ENCODE measurements at regions not wholly inside any gene's neighbourhood (a gene's known extent, or its start where the extent isn't known, plus 50 kb on each side); places are given as distances from the start of the nearest gene placed in this dataset.
"Not testable (repeated sequence)": the region's sequence is repeated elsewhere in the genome, so short reads cannot be mapped to it uniquely, and the experiment has no call there.

DNA sequence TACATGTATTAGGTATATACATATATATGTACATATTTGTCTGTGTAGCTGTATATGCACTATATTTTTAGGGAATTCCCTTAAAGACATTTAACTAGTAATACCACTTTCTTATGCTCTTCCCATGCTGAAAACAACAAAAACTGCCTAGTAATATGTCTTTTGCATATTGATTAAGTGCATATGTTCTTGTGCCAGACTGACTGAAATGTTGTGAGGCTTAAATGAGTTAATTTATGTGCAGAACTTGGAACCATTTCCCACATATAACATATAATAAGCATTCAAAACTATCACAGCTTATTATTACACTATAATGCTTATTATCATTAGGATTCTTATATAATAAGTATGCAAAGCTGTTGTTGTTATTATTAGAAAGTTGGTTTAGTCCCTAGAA, 318.0 kb upstream of the KCNMB2 start:
- H3K27ac ChIP-seq (ENCODE audit: extremely low read length, insufficient read depth, low read length), result no peak overlapping the region
- no peaks in the 10 kb centered on the region for H3K9me3 ChIP-seq (ENCODE audit: low read length)
- intact Hi-C loops (cut with micrococcal nuclease; ENCODE audit: unreplicated experiment) (no loop called here), in situ Hi-C loops (cut with HindIII; ENCODE audit: extremely low pct_ligation_motif_present, low pct_unique_long_range_greater_than_20kb) (no loop called here)
- ATAC-seq (no peak), DNase-seq (ENCODE audit: low spot score) (no peak), FAIRE-seq (no peak)
- CTCF ChIA-PET (ENCODE audit: low intra/inter-chr PET ratio, low total read pairs), result no interaction called here
- H4K20me1 ChIP-seq (ENCODE audit: insufficient read depth, low read length), result no peaks in the 10 kb centered on the region
- POLR2A ChIA-PET, result no interaction called here
- no peaks in the 10 kb centered on the region for H3K36me3 ChIP-seq (replicated peaks in 1 of 2; ENCODE audit: control insufficient read depth in 1 of 2, insufficient read depth in 2 of 2, low read length in 2 of 2)
- H2AFZ ChIP-seq (ENCODE audit: low read length), result no peak overlapping the region
- no peak overlapping the region for H3K4me2 ChIP-seq (ENCODE audit: low read depth, low read length)
- TF ChIP-seq TOE1 (CRISPR knock-in tag; IDR thresholded peaks at IDR 0.05), result no peak
- TF ChIP-seq, protein P1, sequence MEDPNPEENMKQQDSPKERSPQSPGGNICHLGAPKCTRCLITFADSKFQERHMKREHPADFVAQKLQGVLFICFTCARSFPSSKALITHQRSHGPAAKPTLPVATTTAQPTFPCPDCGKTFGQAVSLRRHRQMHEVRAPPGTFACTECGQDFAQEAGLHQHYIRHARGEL (CRISPR knock-in tag; IDR thresholded peaks at IDR 0.05), result no peak
- TF ChIP-seq, protein P2, sequence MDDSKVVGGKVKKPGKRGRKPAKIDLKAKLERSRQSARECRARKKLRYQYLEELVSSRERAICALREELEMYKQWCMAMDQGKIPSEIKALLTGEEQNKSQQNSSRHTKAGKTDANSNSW (CRISPR knock-in tag; IDR thresholded peaks at IDR 0.05; ENCODE audit: borderline replicate concordance), result no peak
- TF ChIP-seq HIVEP1 (CRISPR knock-in tag; IDR thresholded peaks at IDR 0.05), result no peak
- TF ChIP-seq, protein P3, sequence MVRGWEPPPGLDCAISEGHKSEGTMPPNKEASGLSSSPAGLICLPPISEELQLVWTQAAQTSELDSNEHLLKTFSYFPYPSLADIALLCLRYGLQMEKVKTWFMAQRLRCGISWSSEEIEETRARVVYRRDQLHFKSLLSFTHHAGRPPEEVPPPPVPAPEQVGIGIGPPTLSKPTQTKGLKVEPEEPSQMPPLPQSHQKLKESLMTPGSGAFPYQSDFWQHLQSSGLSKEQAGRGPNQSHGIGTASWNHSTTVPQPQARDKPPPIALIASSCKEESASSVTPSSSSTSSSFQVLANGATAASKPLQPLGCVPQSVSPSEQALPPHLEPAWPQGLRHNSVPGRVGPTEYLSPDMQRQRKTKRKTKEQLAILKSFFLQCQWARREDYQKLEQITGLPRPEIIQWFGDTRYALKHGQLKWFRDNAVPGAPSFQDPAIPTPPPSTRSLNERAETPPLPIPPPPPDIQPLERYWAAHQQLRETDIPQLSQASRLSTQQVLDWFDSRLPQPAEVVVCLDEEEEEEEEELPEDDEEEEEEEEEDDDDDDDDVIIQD (CRISPR knock-in tag; IDR thresholded peaks at IDR 0.05; ENCODE audit: low read depth), result no peak
- no peak overlapping the region for H3K9ac ChIP-seq (ENCODE audit: insufficient read depth, low read depth, low read length)
- H3K79me2 ChIP-seq (ENCODE audit: insufficient read depth, low read length), result no peaks in the 10 kb centered on the region
- no TSS peak for BruUV-seq (replicated peaks)
- H3K4me1 ChIP-seq (ENCODE audit: insufficient read depth, low read length), result no peaks in the 10 kb centered on the region
- no peaks in the 10 kb centered on the region for H3K27me3 ChIP-seq (ENCODE audit: control insufficient read depth in 1 of 2, insufficient read depth in 2 of 2, low read length in 2 of 2)
- no peak overlapping the region for H3K4me3 ChIP-seq (replicated peaks in 1 of 3; ENCODE audit: insufficient read depth in 1 of 3, low read depth in 2 of 3, low read length in 3 of 3)

DNA sequence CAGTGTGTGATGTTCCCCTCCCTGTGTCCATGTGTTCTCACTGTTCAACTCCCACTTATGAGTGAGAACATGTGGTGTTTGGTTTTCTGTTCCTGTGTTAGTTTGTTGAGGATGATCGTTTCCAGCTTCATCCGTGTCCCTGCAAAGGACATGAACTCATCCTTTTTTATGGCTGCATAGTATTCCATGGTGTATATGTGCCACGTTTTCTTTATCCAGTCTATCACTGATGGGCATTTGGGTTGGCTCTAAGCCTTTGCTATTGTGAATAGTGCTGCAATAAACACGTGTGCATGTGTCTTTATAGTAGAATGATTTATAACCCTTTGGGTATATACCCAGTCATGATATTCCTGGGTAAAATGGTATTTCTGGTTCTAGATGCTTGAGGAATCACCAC, 316.6 kb upstream of the KCNMB2 start:
- 10% methylated on average over 4 of the region's 4 CpGs for WGBS (ENCODE audit: low lambda C conversion rate)

More for the DNA sequence above, 316.6 kb upstream of the KCNMB2 start:
- DNase-seq (ENCODE audit: low spot score); H3K9ac ChIP-seq (ENCODE audit: insufficient read depth, low read depth, low read length); intact Hi-C loops (cut with micrococcal nuclease; ENCODE audit: unreplicated experiment); POLR2A ChIA-PET; FAIRE-seq; H3K4me1 ChIP-seq (ENCODE audit: insufficient read depth, low read length); H3K9me3 ChIP-seq (ENCODE audit: low read length); H3K27me3 ChIP-seq (ENCODE audit: control insufficient read depth in 1 of 2, insufficient read depth in 2 of 2, low read length in 2 of 2); H3K27ac ChIP-seq (ENCODE audit: extremely low read length, insufficient read depth, low read length); ATAC-seq; H3K4me3 ChIP-seq (replicated peaks in 1 of 3; ENCODE audit: insufficient read depth in 1 of 3, low read depth in 2 of 3, low read length in 3 of 3); H3K4me2 ChIP-seq (ENCODE audit: low read depth, low read length); H3K79me2 ChIP-seq (ENCODE audit: insufficient read depth, low read length); H3K36me3 ChIP-seq (replicated peaks in 1 of 2; ENCODE audit: control insufficient read depth in 1 of 2, insufficient read depth in 2 of 2, low read length in 2 of 2); BruUV-seq (replicated peaks); H4K20me1 ChIP-seq (ENCODE audit: insufficient read depth, low read length); CTCF ChIA-PET (ENCODE audit: low intra/inter-chr PET ratio, low total read pairs); H2AFZ ChIP-seq (ENCODE audit: low read length); in situ Hi-C loops (cut with HindIII; ENCODE audit: extremely low pct_ligation_motif_present, low pct_unique_long_range_greater_than_20kb): not testable (repeated sequence)
